Esophagus squamous epithelium (tissue), 4 donors: ENCODE measurements at regions not wholly inside any gene's neighbourhood (a gene's known extent, or its start where the extent isn't known, plus 50 kb on each side); places are given as distances from the start of the nearest gene placed in this dataset.

Experiments
- POLR2A ChIP-seq, 4 donors: fragments of 450-650 bp; IDR thresholded peaks; one replicate each; pipeline ENCODE4 v1.6.1; 2017; ENCODE audit warnings: antibody characterized with exemption in 4 of 4, mild to moderate bottlenecking in 4 of 4, moderate library complexity in 3 of 4
- TF ChIP-seq, protein P1 (sequence below), 6 experiments: fragments of 450-650 bp in 4 of 6; fragments of 200-600 bp in 2 of 6; sonication (generic) in 2 of 6; IDR thresholded peaks; one replicate each; pipeline ENCODE4 v1.5.1; 2016 to 2019; ENCODE audit warnings: antibody characterized with exemption in 6 of 6, mild to moderate bottlenecking in 4 of 6, moderate library complexity in 4 of 6

DNA sequence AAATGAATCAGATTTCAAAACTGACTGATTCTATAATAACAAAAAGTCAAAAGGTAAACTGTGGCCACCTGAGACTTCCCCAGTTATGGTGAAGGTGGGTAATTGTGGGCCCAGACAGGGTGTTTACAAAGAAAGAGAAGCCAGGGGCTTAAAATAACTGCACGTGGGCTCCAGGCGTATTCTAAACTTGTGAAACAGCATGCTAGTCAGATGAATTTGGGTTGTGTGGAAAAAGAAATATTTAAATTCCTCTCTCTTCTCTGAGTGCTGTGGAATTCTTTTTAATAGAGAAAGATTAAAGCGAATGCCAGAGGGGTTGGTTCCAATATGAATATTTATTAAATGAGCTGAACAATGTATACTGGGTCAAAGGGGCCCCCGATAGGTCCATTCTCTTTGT, 166.3 kb upstream of the AFDN start:
- TF ChIP-seq, protein P1, sequence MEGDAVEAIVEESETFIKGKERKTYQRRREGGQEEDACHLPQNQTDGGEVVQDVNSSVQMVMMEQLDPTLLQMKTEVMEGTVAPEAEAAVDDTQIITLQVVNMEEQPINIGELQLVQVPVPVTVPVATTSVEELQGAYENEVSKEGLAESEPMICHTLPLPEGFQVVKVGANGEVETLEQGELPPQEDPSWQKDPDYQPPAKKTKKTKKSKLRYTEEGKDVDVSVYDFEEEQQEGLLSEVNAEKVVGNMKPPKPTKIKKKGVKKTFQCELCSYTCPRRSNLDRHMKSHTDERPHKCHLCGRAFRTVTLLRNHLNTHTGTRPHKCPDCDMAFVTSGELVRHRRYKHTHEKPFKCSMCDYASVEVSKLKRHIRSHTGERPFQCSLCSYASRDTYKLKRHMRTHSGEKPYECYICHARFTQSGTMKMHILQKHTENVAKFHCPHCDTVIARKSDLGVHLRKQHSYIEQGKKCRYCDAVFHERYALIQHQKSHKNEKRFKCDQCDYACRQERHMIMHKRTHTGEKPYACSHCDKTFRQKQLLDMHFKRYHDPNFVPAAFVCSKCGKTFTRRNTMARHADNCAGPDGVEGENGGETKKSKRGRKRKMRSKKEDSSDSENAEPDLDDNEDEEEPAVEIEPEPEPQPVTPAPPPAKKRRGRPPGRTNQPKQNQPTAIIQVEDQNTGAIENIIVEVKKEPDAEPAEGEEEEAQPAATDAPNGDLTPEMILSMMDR (IDR thresholded peaks at IDR 0.05): no peak
- TF ChIP-seq POLR2A (IDR thresholded peaks at IDR 0.05): no peak
